ENCODE measurements at regions not wholly inside any gene's neighbourhood (a gene's known extent, or its start where the extent isn't known, plus 50 kb on each side); places are given as distances from the start of the nearest gene placed in this dataset.
"Not testable (repeated sequence)": the region's sequence is repeated elsewhere in the genome, so short reads cannot be mapped to it uniquely, and the experiment has no call there.

- DNase-seq, result no peak
Measured at GRCh38 chr5:1667648-1668140, 131.9 kb downstream of the MRPL36 start.

- peak; percentile 66 for DNase-seq
Measured at GRCh38 chr5:1666812-1667588, 132.6 kb downstream of the MRPL36 start.

DNA sequence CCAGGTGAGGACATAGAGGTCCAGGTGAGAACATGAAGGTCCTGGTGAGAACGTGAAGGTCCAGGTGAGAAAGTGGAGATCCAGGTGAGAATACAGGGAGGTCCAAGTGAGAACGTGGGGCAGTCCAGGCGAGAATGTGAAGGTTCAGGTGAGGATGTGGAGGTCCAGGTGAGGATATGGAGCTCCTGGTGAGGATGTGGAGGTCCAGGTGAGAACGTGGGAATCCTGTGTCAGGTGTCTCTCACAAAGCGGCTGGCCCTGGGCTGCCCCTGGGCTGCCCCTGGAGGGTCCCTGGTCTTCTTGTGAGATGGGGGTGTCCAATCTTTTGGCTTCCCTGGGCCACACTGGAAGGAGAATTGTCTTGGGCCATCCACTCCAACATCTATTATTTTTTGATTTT, 133.4 kb downstream of the MRPL36 start:
- no peak for DNase-seq

- DNase-seq, result no peak
Measured at GRCh38 chr5:1665803-1666202, 133.8 kb downstream of the MRPL36 start.

- no peak for DNase-seq
Measured at GRCh38 chr5:1665231-1665630, 134.4 kb downstream of the MRPL36 start.

- DNase-seq, result no peak
Measured at GRCh38 chr5:1663186-1663585, 136.5 kb downstream of the MRPL36 start.

DNA sequence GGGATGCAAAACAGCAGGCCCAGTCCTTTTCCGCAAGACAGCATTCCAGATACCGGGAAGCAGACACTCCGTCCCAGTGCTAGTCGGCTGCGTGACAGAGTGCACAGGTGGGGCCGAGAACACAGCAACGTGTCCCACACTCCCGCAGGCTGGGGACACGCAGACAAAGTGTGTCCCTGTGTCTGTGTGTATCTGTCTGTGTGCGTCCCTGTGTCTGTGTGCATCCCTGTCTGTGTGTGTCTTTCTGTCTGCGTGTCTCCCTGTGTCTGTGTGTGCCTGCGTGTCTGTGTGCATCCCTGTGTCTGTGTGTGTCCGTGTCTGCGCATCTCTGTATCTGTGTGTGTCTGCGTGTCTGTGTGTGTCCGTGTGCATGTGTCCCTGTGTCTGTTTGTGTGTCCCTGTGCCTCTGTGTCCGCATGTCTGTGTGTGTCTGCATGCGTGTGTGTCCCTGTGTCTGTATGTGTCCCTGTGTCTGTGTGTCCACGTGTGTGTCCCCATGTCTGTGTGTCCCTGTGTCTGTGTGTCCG, 137.0 kb downstream of the MRPL36 start:
- no peak for DNase-seq

- DNase-seq, result no peak
Measured at GRCh38 chr5:1661831-1662558, 137.6 kb downstream of the MRPL36 start.

- no peak for DNase-seq
Measured at GRCh38 chr5:1661311-1661710, 137.6 kb upstream of the LPCAT1 start.

GRCh38 chr5:1660511-1660910, 136.8 kb upstream of the LPCAT1 start:
- no peak for DNase-seq

- DNase-seq, result no peak
Measured at GRCh38 chr5:1660001-1660400, 136.2 kb upstream of the LPCAT1 start.

DNA sequence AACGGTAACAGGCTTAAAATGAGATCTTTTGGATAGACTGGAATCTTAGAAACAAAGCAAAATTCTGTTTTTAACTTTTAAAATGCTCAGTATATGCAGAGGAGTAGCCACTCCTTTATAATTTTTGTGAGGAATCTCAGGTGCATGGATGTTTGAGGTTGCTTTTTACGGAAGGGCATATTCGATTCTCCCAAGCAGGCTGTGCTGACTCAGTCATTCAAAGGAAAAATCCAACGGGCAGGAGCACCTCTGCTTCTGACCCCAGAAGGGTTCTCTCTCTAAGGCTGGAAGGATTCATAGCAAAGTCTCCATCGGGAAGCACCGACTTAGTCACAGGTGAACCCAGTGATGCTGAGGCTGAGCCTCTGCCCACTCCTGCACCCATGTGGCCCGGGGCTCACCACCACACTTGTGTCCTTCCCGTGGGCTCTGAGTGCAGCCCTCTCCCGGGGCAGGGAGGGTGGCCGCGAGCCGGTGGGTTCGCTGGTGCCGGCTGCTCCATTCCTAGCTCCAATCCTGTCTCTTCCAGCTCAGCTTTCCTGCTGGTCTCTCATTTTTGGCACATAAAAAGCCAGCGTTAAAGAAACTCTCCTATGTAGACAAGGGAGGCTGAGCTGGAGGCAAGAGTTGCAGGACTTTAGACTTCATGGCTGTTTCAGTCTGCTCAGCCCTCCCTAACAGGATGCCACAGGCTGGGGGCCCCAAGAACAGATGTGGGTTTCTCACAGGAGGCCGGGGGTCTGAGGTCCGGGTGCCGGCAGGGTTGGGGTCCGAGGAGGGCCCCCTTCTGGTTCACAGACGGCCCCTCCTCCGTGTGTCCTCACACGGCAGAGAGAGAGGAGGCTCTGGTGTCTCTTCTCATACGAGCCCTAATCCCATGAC, 135.6 kb upstream of the LPCAT1 start:
- DNase-seq, result no peak

GRCh38 chr5:1658665-1659064, 134.9 kb upstream of the LPCAT1 start:
- no peak for DNase-seq

GRCh38 chr5:1657161-1657741, 133.5 kb upstream of the LPCAT1 start:
- no peak for DNase-seq

DNA sequence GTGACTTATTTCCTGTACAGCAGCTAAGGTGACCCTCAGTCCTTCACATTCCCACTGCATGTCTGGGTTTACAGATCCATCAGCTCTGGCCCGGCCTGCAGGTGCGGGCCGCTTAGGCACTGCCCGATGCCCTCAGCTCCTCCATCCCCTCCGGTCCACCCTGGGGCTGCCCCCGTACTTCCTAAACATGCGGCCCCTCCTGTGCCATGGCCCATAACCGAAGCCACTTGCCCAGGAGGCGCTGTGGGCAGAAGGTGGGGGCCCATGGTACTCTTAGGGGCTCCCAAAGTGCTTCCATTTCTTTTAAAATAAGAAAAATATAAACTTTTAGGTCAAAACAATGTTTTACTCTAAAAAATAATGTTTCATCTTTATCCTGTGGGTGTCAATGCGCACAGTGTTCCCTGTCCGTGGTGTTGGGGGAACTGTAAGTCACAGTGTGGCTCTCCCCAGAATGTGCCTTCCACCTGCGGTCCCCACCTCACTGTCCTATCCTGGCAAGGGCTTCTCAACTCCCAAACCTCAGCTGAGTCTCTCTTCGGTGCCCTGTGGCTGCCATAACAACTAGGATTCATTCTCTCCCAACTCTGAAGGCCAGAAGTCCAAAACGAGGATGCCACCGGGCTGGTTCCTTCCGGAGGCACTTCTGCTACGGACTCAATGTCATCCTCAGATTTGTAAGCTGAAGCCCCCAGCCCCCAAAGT, 132.7 kb upstream of the LPCAT1 start:
- no peak for DNase-seq

GRCh38 chr5:1655496-1656270, 131.9 kb upstream of the LPCAT1 start:
- DNase-seq, result no peak

GRCh38 chr5:1654786-1655495, 131.2 kb upstream of the LPCAT1 start:
- DNase-seq, result no peak

- not testable (repeated sequence) for DNase-seq
Measured at GRCh38 chr5:1653698-1654651, 130.2 kb upstream of the LPCAT1 start.

Measured in right hindlimb (tissue), 1 donor.